Naive B cell (primary cell): ENCODE measurements at regions not wholly inside any gene's neighbourhood (a gene's known extent, or its start where the extent isn't known, plus 50 kb on each side); places are given as distances from the start of the nearest gene placed in this dataset.

Experiments
- ATAC-seq, 2 donors: fragments of 150-1000 bp; cut with Tn5 transposase; 2 replicates each; pipeline ENCODE4 v1.10.0; 2021; ENCODE audit warnings: low read depth in 2 of 2, mild to moderate bottlenecking in 2 of 2, moderate library complexity in 2 of 2
- DNase-seq: peaks from one replicate; pipeline ENCODE4 v3.0.0; 2022
- H3K27ac Mint-ChIP-seq, 6 donors: one replicate each; pipeline ENCODE4 v1.8.0; 2020 to 2022; ENCODE audit warnings: mild to moderate bottlenecking in 6 of 6, mixed read lengths in 6 of 6, moderate library complexity in 5 of 6, inconsistent platforms in 2 of 6
- H3K27me3 Mint-ChIP-seq, 3 donors: one replicate each; pipeline ENCODE4 v1.8.0; 2021 to 2022; ENCODE audit warnings: mixed read lengths in 3 of 3, mild to moderate bottlenecking in 1 of 3
- H3K36me3 Mint-ChIP-seq, 2 donors: one replicate each; pipeline ENCODE4 v1.8.0; 2020 to 2022; ENCODE audit warnings: mixed read lengths in 2 of 2, inconsistent platforms in 1 of 2, mild to moderate bottlenecking in 1 of 2
- H3K4me1 Mint-ChIP-seq, 3 donors: one replicate each; pipeline ENCODE4 v1.8.0; 2020 to 2022; ENCODE audit warnings: mixed read lengths in 3 of 3, inconsistent platforms in 1 of 3, mild to moderate bottlenecking in 1 of 3, moderate library complexity in 1 of 3
- H3K4me3 Mint-ChIP-seq, 8 donors: one replicate each; pipeline ENCODE4 v1.8.0; 2020 to 2022; ENCODE audit warnings: mild to moderate bottlenecking in 8 of 8, mixed read lengths in 8 of 8, moderate library complexity in 8 of 8, inconsistent platforms in 2 of 8
- H3K9me3 Mint-ChIP-seq, 7 donors: one replicate each; pipeline ENCODE4 v1.8.0; 2020 to 2022; ENCODE audit warnings: mixed read lengths in 7 of 7, mild to moderate bottlenecking in 5 of 7, inconsistent platforms in 2 of 7, moderate library complexity in 1 of 7

GRCh38 chr17:72349011-72349410 lies 228.2 kb downstream of the SOX9 start:
- Mint-ChIP-seq H3K36me3 (no peaks in the 10 kb centered on the region), H3K9me3 (peaks cover 2 to 16% (median 7%) of the 10 kb centered on the region in 7 donors), H3K27ac (no peak overlapping the region), H3K4me1 (no peaks in the 10 kb centered on the region), H3K4me3 (no peak overlapping the region), H3K27me3 (peaks cover 0 to 3% (median 0%) of the 10 kb centered on the region in 3 donors)
- DNase-seq = no peak
- ATAC-seq = no peak

- DNase-seq (no peak), ATAC-seq (no peak)
- peaks cover 2 to 12% (median 8%) of the 10 kb centered on the region in 7 donors for H3K9me3 Mint-ChIP-seq
- no peaks in the 10 kb centered on the region for H3K36me3 Mint-ChIP-seq
- H3K27ac Mint-ChIP-seq = no peak overlapping the region
- H3K4me1 Mint-ChIP-seq = no peaks in the 10 kb centered on the region
- H3K27me3 Mint-ChIP-seq = peaks cover 0 to 4% (median 0%) of the 10 kb centered on the region in 3 donors
- no peak overlapping the region for H3K4me3 Mint-ChIP-seq
Observed at GRCh38 chr17:72349491-72349995, 228.7 kb downstream of the SOX9 start.

- no peak overlapping the region for H3K27ac Mint-ChIP-seq
- peaks cover 2 to 10% (median 8%) of the 10 kb centered on the region in 7 donors for H3K9me3 Mint-ChIP-seq
- DNase-seq = no peak
- no peaks in the 10 kb centered on the region for H3K36me3 Mint-ChIP-seq
- no peaks in the 10 kb centered on the region for H3K4me1 Mint-ChIP-seq
- H3K4me3 Mint-ChIP-seq = no peak overlapping the region
- ATAC-seq = no peak
- peaks cover 0 to 4% (median 0%) of the 10 kb centered on the region in 3 donors for H3K27me3 Mint-ChIP-seq
Observed at GRCh38 chr17:72350073-72350472, 229.3 kb downstream of the SOX9 start.

GRCh38 chr17:72351365-72351764 lies 230.5 kb downstream of the SOX9 start:
- ATAC-seq = no peak
- no peak overlapping the region for H3K27ac Mint-ChIP-seq
- peaks cover 7 to 18% (median 10%) of the 10 kb centered on the region in 7 donors for H3K9me3 Mint-ChIP-seq
- H3K4me3 Mint-ChIP-seq = no peak overlapping the region
- H3K4me1 Mint-ChIP-seq = no peaks in the 10 kb centered on the region
- no peaks in the 10 kb centered on the region for H3K36me3 Mint-ChIP-seq
- H3K27me3 Mint-ChIP-seq = peaks cover 0 to 4% (median 0%) of the 10 kb centered on the region in 3 donors
- no peak for DNase-seq

- peaks cover 9 to 18% (median 12%) of the 10 kb centered on the region in 7 donors for H3K9me3 Mint-ChIP-seq
- ATAC-seq (no peak), DNase-seq (no peak)
- H3K27me3 Mint-ChIP-seq = peaks cover 0 to 4% (median 0%) of the 10 kb centered on the region in 3 donors
- H3K4me3 Mint-ChIP-seq = peak overlapping the region in 1 of 8 donors; percentile 58
- no peak overlapping the region for H3K27ac Mint-ChIP-seq
- H3K4me1 Mint-ChIP-seq = no peaks in the 10 kb centered on the region
- H3K36me3 Mint-ChIP-seq = no peaks in the 10 kb centered on the region
Observed at GRCh38 chr17:72351884-72352346, 231.1 kb downstream of the SOX9 start.

GRCh38 chr17:72353502-72353901 lies 232.7 kb downstream of the SOX9 start:
- H3K4me1 Mint-ChIP-seq = no peaks in the 10 kb centered on the region
- no peak for ATAC-seq
- no peak for DNase-seq
- peaks cover 9 to 18% (median 14%) of the 10 kb centered on the region in 7 donors for H3K9me3 Mint-ChIP-seq
- peaks cover 0 to 4% (median 0%) of the 10 kb centered on the region in 3 donors for H3K27me3 Mint-ChIP-seq
- no peak overlapping the region for H3K4me3 Mint-ChIP-seq
- no peak overlapping the region for H3K27ac Mint-ChIP-seq
- no peaks in the 10 kb centered on the region for H3K36me3 Mint-ChIP-seq

- H3K9me3 Mint-ChIP-seq = peaks cover 9 to 18% (median 14%) of the 10 kb centered on the region in 7 donors
- ATAC-seq (no peak), DNase-seq (no peak)
- peaks cover 0 to 4% (median 0%) of the 10 kb centered on the region in 3 donors for H3K27me3 Mint-ChIP-seq
- H3K36me3 Mint-ChIP-seq = no peaks in the 10 kb centered on the region
- no peaks in the 10 kb centered on the region for H3K4me1 Mint-ChIP-seq
- no peak overlapping the region for H3K27ac Mint-ChIP-seq
- H3K4me3 Mint-ChIP-seq = no peak overlapping the region
Observed at GRCh38 chr17:72354071-72354470, 233.3 kb downstream of the SOX9 start.

GRCh38 chr17:72357764-72358365 lies 237.0 kb downstream of the SOX9 start:
- DNase-seq = no peak
- H3K27ac Mint-ChIP-seq = no peak overlapping the region
- H3K4me1 Mint-ChIP-seq = no peaks in the 10 kb centered on the region
- peaks cover 0 to 4% (median 0%) of the 10 kb centered on the region in 3 donors for H3K27me3 Mint-ChIP-seq
- no peaks in the 10 kb centered on the region for H3K36me3 Mint-ChIP-seq
- ATAC-seq = no peak
- H3K4me3 Mint-ChIP-seq = no peak overlapping the region
- peaks cover 8 to 26% (median 13%) of the 10 kb centered on the region in 7 donors for H3K9me3 Mint-ChIP-seq

GRCh38 chr17:72358465-72358864 lies 237.6 kb downstream of the SOX9 start:
- Mint-ChIP-seq H3K27me3 (peaks cover 0 to 4% (median 0%) of the 10 kb centered on the region in 3 donors), H3K36me3 (no peaks in the 10 kb centered on the region), H3K4me3 (no peak overlapping the region), H3K9me3 (peaks cover 7 to 26% (median 12%) of the 10 kb centered on the region in 7 donors), H3K27ac (no peak overlapping the region), H3K4me1 (no peaks in the 10 kb centered on the region)
- no peak for DNase-seq
- ATAC-seq = no peak

- no peaks in the 10 kb centered on the region for H3K27me3 Mint-ChIP-seq
- DNase-seq = no peak
- H3K36me3 Mint-ChIP-seq = no peaks in the 10 kb centered on the region
- peaks cover 7 to 22% (median 9%) of the 10 kb centered on the region in 7 donors for H3K9me3 Mint-ChIP-seq
- no peaks in the 10 kb centered on the region for H3K4me1 Mint-ChIP-seq
- no peak for ATAC-seq
- H3K27ac Mint-ChIP-seq = no peak overlapping the region
- no peak overlapping the region for H3K4me3 Mint-ChIP-seq
Observed at GRCh38 chr17:72359274-72359673, 238.5 kb downstream of the SOX9 start.

- no peaks in the 10 kb centered on the region for H3K27me3 Mint-ChIP-seq
- no peaks in the 10 kb centered on the region for H3K36me3 Mint-ChIP-seq
- H3K9me3 Mint-ChIP-seq = peaks cover 8 to 22% (median 10%) of the 10 kb centered on the region in 7 donors
- ATAC-seq (no peak), DNase-seq (no peak)
- H3K27ac Mint-ChIP-seq = no peak overlapping the region
- no peaks in the 10 kb centered on the region for H3K4me1 Mint-ChIP-seq
- H3K4me3 Mint-ChIP-seq = no peak overlapping the region
Observed at GRCh38 chr17:72359811-72360210, 239.0 kb downstream of the SOX9 start.

GRCh38 chr17:72360386-72360940 lies 239.6 kb downstream of the SOX9 start:
- no peak overlapping the region for H3K4me3 Mint-ChIP-seq
- no peaks in the 10 kb centered on the region for H3K4me1 Mint-ChIP-seq
- H3K27ac Mint-ChIP-seq = no peak overlapping the region
- no peaks in the 10 kb centered on the region for H3K36me3 Mint-ChIP-seq
- peaks cover 5 to 22% (median 9%) of the 10 kb centered on the region in 7 donors for H3K9me3 Mint-ChIP-seq
- DNase-seq (no peak), ATAC-seq (no peak)
- no peaks in the 10 kb centered on the region for H3K27me3 Mint-ChIP-seq

- Mint-ChIP-seq H3K4me3 (no peak overlapping the region), H3K9me3 (peaks cover 0 to 17% (median 5%) of the 10 kb centered on the region in 7 donors), H3K36me3 (no peaks in the 10 kb centered on the region), H3K27ac (no peak overlapping the region), H3K27me3 (no peaks in the 10 kb centered on the region), H3K4me1 (no peaks in the 10 kb centered on the region)
- DNase-seq (no peak), ATAC-seq (no peak)
Observed at GRCh38 chr17:72361892-72362291, 241.1 kb downstream of the SOX9 start.
